Erythroblast (primary cell): ENCODE measurements at regions not wholly inside any gene's neighbourhood (a gene's known extent, or its start where the extent isn't known, plus 50 kb on each side); places are given as distances from the start of the nearest gene placed in this dataset.

Experiments
- GATA1 ChIP-seq: IDR thresholded peaks from 2 replicates; pipeline ENCODE4 v1.6.1; 2011; ENCODE audit warnings: low read depth, mild to moderate bottlenecking, control low read depth, low read length, moderate library complexity
- POLR2A ChIP-seq: IDR thresholded peaks from 2 replicates; pipeline ENCODE4 v1.6.1; 2011; ENCODE audit warnings: mild to moderate bottlenecking, low read length

GRCh38 chr2:18475884-18476283 lies 84.6 kb downstream of the RDH14 start:
- no peak for TF ChIP-seq POLR2A
- no peak for TF ChIP-seq GATA1
